GM12878 (cell line): ENCODE measurements at regions not wholly inside any gene's neighbourhood (a gene's known extent, or its start where the extent isn't known, plus 50 kb on each side); places are given as distances from the start of the nearest gene placed in this dataset.

Source experiments
- ATAC-seq: fragments of 200-7000 bp; cut with Tn5 transposase; 3 replicates; pipeline ENCODE4 v1.9.1; 2020; ENCODE audit warnings: mild to moderate bottlenecking, moderate library complexity
- BruUV-seq: library from RNA; stranded (reverse); fragments of 400-500 nt; replicated peaks from 2 replicates; lab custom pipeline; 2021; lab: Mats Ljungman, UMichigan
- CTCF ChIA-PET: fragments of 300-600 bp; sonication (Branson Sonifier 250); formaldehyde crosslinking; extraction: SDS; loops from one replicate; lab custom pipeline; 2021; ENCODE audit warnings: inconsistent platforms; lab: Yijun Ruan, JAX
- POLR2A ChIA-PET: fragments of 350-600 bp; formaldehyde crosslinking; extraction: SDS; loops from one replicate; lab custom pipeline; 2021; ENCODE audit warnings: inconsistent platforms; lab: Charles Lee
- RAD21 ChIA-PET: fragments of 300-600 bp; sonication (Branson Sonifier 250); formaldehyde crosslinking; loops from one replicate; lab custom pipeline; 2023; ENCODE audit warnings: antibody characterized with exemption; ENCODE audit not compliant: unreplicated experiment; lab: Charles Lee
- SMC1A ChIA-PET: fragments of 300-600 bp; sonication (Branson Sonifier 250); formaldehyde crosslinking; loops from one replicate; lab custom pipeline; 2023; ENCODE audit not compliant: unreplicated experiment, uncharacterized antibody; lab: Charles Lee
- DNase-seq: peaks from one replicate; pipeline ENCODE4 v3.0.0-alpha.2; 2011; ENCODE audit warnings: low read depth, low spot score
- FAIRE-seq: peaks from 3 replicates; lab custom pipeline; 2011; peaks lifted over from hg19 to GRCh38; lab: Jason Lieb, UNC
- H2AFZ ChIP-seq: 2 replicates; pipeline ENCODE4 v1.6.0; 2011; ENCODE audit warnings: low read depth, low read length, control low read depth; ENCODE audit not compliant: control insufficient read depth
- H3K27ac ChIP-seq: 2 replicates; pipeline ENCODE4 v1.5.1; 2011; ENCODE audit warnings: control low read depth; ENCODE audit not compliant: control insufficient read depth, insufficient read depth
- H3K27me3 ChIP-seq, 2 experiments: replicated peaks in 1 of 2; 2 replicates each; pipeline versions ENCODE4 v1.6.0 to v1.6.1; 2011; ENCODE audit warnings: low read length in 1 of 2; ENCODE audit not compliant: control insufficient read depth in 2 of 2, insufficient read depth in 2 of 2
- H3K36me3 ChIP-seq, 2 experiments: 2 replicates each; pipeline ENCODE4 v1.5.1; 2011; ENCODE audit warnings: low read length in 1 of 2; ENCODE audit not compliant: control insufficient read depth in 2 of 2, insufficient read depth in 2 of 2
- H3K4me1 ChIP-seq: 2 replicates; pipeline ENCODE4 v1.6.1; 2011; ENCODE audit warnings: mild to moderate bottlenecking, low read length, moderate library complexity, mixed read lengths; ENCODE audit not compliant: control insufficient read depth, insufficient read depth
- H3K4me2 ChIP-seq: 2 replicates; pipeline ENCODE4 v1.6.0; 2011; ENCODE audit warnings: control low read depth; ENCODE audit not compliant: control insufficient read depth, insufficient read depth
- H3K4me3 ChIP-seq: fragments of 200-600 bp; sonication (generic); 2 replicates; pipeline ENCODE4 v1.5.1; 2016
- H3K79me2 ChIP-seq: 2 replicates; pipeline ENCODE4 v1.6.0; 2011; ENCODE audit warnings: low read length; ENCODE audit not compliant: control insufficient read depth, insufficient read depth
- H3K9ac ChIP-seq: 2 replicates; pipeline ENCODE4 v1.8.0; 2011; ENCODE audit warnings: low read length, control low read depth, mixed read lengths; ENCODE audit not compliant: control insufficient read depth, insufficient read depth
- H3K9me3 ChIP-seq: replicated peaks from 3 replicates; pipeline ENCODE4 v1.5.1; 2011; ENCODE audit warnings: mild to moderate bottlenecking, low read length; ENCODE audit not compliant: control insufficient read depth, insufficient read depth
- H4K20me1 ChIP-seq: 2 replicates; pipeline ENCODE4 v1.6.0; 2011; ENCODE audit not compliant: control insufficient read depth, insufficient read depth
- ATF2 ChIP-seq: IDR thresholded peaks from 2 replicates; pipeline ENCODE4 v1.6.1; 2012; ENCODE audit warnings: low read length, inconsistent platforms
- CUX1 ChIP-seq: IDR thresholded peaks from 2 replicates; pipeline ENCODE4 v1.6.1; 2012; ENCODE audit warnings: improper control_type of control experiment, low read depth, low read length; ENCODE audit not compliant: insufficient replicate concordance
- EZH2 ChIP-seq: IDR thresholded peaks from 2 replicates; pipeline ENCODE4 v1.6.1; 2012; ENCODE audit warnings: low read depth, mild to moderate bottlenecking, control low read depth, inconsistent platforms, low read length, borderline replicate concordance; ENCODE audit not compliant: control insufficient read depth
- GATAD2B ChIP-seq: fragments of 450-650 bp; conservative IDR thresholded peaks from 2 replicates; pipeline ENCODE4 v1.6.1; 2017; ENCODE audit warnings: low read depth, mild to moderate bottlenecking, moderate library complexity
- IRF5 ChIP-seq: fragments of 450-650 bp; IDR thresholded peaks from 2 replicates; pipeline ENCODE4 v1.6.1; 2017; ENCODE audit warnings: borderline replicate concordance
- MTA3 ChIP-seq: IDR thresholded peaks from 2 replicates; pipeline ENCODE4 v1.6.1; 2012; ENCODE audit warnings: low read length, inconsistent platforms, borderline replicate concordance
- MYB ChIP-seq: fragments of 150-350 bp; IDR thresholded peaks from 2 replicates; pipeline ENCODE4 v1.6.1; 2014; ENCODE audit warnings: mild to moderate bottlenecking, low read depth, low read length, borderline replicate concordance
- MYC ChIP-seq: IDR thresholded peaks from 2 replicates; pipeline ENCODE4 v1.6.1; 2011; ENCODE audit warnings: mild to moderate bottlenecking, low read length, moderate library complexity, inconsistent platforms; ENCODE audit not compliant: insufficient read depth, insufficient replicate concordance, insufficient read length, severe bottlenecking
- PBX3 ChIP-seq: IDR thresholded peaks from 2 replicates; pipeline ENCODE4 v1.6.1; 2011; ENCODE audit warnings: mild to moderate bottlenecking, low read depth, low read length, moderate library complexity; ENCODE audit not compliant: insufficient replicate concordance
- SUZ12 ChIP-seq: fragments of 200-600 bp; sonication (generic); IDR thresholded peaks from one replicate; pipeline ENCODE4 v1.6.1; 2018; ENCODE audit warnings: antibody characterized with exemption, mild to moderate bottlenecking; ENCODE audit not compliant: unreplicated experiment
- WGBS: methylation state at CpG from one replicate; pipeline ENCODE4 v1.1.6; 2016; ENCODE audit warnings: low lambda C conversion rate; ENCODE audit not compliant: insufficient replicate concordance, insufficient coverage; ENCODE audit errors: missing lambda C conversion rate; 5-methylcytosine and 5-hydroxymethylcytosine counted together
- in situ Hi-C: fragments of 300-500 bp; cut with MboI; formaldehyde crosslinking; loops from 9 replicates; pipeline ENCODE4 v1.14.3; 2018; ENCODE audit warnings: mixed read lengths
- intact Hi-C: fragments of 100-400 bp; cut with micrococcal nuclease; formaldehyde crosslinking; loops from one replicate; pipeline ENCODE4 v1.14.2; 2022; ENCODE audit not compliant: unreplicated experiment
- TF ChIP-seq, protein P1 (sequence below): IDR thresholded peaks from 2 replicates; pipeline ENCODE4 v1.6.1; 2011; ENCODE audit warnings: borderline replicate concordance, low read depth, mild to moderate bottlenecking, moderate library complexity, mixed read lengths, low read length; ENCODE audit not compliant: insufficient read depth; ENCODE audit errors: extremely low read length

DNA sequence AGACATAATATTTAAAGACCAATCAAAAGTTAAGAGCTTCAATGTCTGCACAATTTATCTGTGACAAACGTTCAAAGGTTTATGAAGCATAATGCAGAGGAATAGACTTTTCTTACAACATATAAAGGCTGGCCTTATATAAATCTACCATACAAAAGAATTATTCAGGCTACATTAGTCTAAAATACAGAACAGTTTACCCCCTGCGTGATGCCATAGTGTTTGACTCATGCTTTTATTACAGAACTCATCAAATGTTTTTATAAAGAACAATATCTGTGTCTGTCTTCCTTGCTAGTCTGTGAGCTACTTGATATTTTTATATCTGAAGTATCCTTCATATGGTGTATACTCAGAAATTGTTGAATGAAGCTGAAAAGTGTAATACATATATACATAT lies 1084.5 kb upstream of the FLRT2 start:
- ATAC-seq (no peak), FAIRE-seq (no peak), DNase-seq (no peak)
- Histone ChIP-seq H2AFZ (no peak overlapping the region), H3K79me2 (no peaks in the 10 kb centered on the region), H3K27me3 (no peaks in the 10 kb centered on the region), H3K9ac (no peak overlapping the region), H3K4me3 (no peak overlapping the region), H3K4me2 (no peak overlapping the region), H4K20me1 (no peaks in the 10 kb centered on the region), H3K4me1 (no peaks in the 10 kb centered on the region), H3K27ac (no peak overlapping the region), H3K9me3 (no peaks in the 10 kb centered on the region), H3K36me3 (no peaks in the 10 kb centered on the region)
- in situ Hi-C loops: no loop called here
- BruUV-seq: no TSS peak
- ChIA-PET POLR2A (no interaction called here), SMC1A (no interaction called here), CTCF (no interaction called here), RAD21 (interaction anchor here (0.6 kb wide), 1 partner anchor 19 kb away, joined by 3 read pairs; no protein-coding TSS in a partner anchor)
- intact Hi-C loops: no loop called here
- 0% methylated on average over 2 of the region's 2 CpGs for WGBS
- TF ChIP-seq MYC (no peak), SUZ12 (no peak), EZH2 (no peak), MTA3 (no peak), IRF5 (no peak), PBX3 (no peak), ATF2 (no peak), MYB (no peak), GATAD2B (no peak), CUX1 (no peak)
- TF ChIP-seq, protein P1, sequence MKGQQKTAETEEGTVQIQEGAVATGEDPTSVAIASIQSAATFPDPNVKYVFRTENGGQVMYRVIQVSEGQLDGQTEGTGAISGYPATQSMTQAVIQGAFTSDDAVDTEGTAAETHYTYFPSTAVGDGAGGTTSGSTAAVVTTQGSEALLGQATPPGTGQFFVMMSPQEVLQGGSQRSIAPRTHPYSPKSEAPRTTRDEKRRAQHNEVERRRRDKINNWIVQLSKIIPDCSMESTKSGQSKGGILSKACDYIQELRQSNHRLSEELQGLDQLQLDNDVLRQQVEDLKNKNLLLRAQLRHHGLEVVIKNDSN: no peak
